Right forelimb (tissue), 1 donor: ENCODE measurements at regions not wholly inside any gene's neighbourhood (a gene's known extent, or its start where the extent isn't known, plus 50 kb on each side); places are given as distances from the start of the nearest gene placed in this dataset.

Experiments
- DNase-seq: peaks from one replicate; pipeline ENCODE4 v3.0.0-alpha.2; 2018

DNA sequence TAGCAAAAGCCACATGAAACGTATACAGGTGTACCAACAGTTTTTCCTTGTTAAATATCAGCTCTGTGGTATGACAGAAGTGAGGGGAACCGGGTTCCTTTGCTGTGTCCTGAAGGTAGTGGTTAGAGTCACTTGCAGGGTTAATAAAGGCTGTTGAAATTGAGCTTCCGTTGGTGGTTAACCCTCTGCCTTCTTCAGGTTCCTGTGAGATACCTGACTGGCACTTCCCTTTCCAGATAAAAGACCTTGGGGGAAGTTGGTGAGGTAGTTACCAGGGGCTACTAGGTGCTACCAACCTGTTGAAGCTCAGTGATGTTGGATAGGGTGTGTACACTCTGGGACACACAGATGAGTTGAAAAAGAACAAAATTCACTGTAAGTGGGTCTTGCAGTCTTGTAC, 384.1 kb downstream of the GATA3 start:
- no peak for DNase-seq

DNA sequence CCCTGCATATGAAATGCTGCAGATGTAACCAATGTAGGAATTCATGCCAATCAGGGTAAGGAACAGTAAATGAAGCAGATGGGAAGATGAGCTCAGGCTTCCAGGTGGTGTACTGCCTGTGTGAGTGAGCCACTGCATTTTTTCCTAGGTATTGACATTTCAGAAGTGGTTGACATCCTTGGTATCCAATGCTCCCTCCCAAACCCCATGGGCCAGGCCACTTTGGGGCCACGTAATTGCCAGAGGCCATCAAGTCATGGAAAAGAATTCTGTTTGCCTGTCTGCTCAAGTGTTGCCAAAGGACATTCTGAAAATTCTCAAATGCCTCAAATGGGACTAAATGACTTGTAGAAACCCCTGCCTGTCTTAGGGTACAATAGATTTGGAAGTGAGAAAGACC, 384.6 kb downstream of the GATA3 start:
- DNase-seq, result no peak

DNA sequence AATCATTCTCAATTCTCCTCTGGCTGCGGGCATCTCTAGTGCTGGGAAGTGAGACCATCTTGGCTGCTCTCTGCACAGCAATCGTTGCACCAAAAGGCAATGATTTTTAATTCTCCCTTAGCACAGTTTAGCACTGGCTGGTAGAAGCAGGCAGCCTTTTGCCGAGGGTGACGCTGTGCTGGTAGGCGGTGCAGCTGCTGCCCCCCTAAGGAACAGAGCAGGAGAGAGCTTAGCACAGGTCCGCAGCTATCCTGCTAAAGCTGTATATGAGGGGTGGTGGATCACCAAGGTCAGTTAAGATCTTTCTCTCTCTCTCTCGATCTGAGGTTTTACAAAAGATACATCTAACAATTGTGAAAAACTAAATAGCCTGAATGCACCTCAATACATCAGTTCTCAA, 390.1 kb downstream of the GATA3 start:
- no peak for DNase-seq

DNA sequence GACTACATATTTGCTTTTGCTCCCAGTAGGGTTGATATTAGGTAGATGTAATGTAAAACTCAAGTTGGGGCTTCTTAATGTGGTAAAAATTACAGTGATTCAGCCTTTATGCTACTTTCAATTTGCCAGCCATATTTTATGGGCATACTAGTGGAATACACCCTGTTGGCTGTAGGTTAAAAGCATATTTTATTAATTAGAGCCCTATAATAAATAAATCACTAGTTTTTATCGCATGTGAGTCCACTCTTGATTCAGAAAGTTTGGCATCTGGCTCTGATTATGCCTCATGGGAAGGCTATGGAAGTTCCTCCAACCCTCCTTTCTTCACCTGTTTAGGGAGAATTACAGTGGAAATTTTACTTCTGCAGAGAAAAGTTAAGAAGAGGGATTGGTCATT, 390.9 kb downstream of the GATA3 start:
- DNase-seq, result no peak

DNA sequence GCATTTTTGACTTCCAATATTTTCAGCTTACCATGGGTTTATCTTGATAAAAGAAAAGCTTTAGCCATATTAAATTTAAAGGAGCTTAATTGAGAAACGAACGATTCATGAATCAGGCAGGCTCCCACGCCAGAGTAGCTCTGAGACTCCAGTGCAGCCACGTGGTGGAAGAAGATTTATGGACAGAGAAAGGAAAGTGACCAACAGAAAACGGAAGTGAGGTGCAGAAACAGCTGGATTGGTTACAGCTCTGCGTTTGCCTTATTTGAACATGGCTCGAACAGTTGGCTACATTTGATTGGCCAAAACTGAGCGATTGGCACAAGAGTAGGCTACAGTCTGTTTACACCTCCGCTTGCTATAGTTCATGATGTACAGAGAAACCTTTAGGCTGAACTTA, 395.4 kb downstream of the GATA3 start:
- no peak for DNase-seq

DNA sequence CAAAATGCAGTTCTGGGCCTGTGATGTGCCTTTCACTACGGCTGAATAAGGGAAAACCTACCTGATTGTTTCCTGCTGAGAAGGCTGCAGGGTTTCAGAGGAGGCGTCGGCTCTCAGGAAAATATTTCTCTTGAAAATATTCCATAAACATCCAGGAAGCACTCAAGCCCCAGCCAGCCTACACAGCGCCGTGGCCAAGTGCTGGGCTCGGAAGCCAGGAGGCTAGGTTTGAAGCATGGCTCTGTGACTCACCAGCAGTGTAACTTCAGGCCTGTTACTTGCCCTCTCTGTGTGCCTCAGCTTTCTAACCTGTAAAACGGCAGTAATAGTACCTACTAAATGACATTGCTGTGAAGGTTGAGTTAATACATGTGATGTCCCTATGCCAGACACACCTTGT, 399.1 kb downstream of the GATA3 start:
- DNase-seq, result peak; percentile 54

DNA sequence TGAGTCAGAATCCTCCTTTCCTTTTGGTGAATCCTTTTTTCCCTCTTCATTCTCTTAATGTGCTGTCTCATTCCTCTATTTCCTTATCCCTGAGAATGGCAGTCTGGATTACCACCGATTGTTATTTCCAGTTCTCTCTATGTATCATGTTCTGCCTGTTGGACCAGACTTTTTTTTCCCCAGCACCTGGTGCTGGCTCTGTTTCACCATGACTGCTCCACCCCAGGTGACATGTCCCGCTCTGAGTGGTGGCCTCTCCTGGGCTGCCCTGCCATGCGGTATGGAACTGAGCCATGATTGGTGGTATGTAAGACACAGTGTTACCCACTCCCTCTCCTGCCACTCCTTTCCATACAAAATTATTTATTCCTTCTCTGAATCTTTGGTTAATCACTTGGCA, 399.9 kb downstream of the GATA3 start:
- no peak for DNase-seq

DNA sequence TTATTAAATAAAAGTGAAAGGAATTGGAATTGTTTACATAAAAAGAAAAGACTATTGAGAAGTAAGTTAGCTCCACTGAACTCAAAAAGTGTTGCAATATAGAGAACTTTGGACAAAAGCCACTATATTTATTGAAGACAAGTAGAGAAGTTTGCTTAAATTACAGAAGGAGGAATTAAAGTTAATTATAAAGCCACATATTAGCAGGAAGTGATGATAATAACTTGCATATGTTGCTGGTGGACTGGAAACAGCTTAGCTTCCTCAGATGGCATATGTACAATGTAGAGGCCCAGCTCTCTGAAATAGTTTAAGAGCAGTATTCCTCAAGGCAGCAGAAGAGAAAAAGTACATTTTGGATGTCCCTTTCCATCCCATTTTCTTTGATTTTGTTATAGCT, 400.7 kb downstream of the GATA3 start:
- no peak for DNase-seq

DNA sequence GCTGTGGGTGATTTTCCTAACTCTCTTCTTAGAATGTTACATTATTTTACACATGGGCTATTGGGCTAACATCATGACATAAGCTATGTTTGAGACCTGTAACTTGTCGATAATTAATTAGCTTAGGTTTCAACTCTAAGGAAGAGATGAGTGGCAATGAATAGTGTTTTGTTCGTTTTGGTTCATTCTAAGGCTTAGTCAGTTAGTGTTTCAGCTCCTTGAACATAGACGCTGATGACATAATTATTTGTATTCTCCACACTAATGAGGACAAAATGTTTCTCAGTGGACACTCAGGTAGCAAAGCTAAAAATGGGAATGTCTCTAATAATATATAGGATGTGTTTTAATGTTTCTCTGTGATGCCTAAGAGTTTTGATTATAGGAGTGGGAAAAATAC, 401.9 kb downstream of the GATA3 start:
- DNase-seq, result no peak

DNA sequence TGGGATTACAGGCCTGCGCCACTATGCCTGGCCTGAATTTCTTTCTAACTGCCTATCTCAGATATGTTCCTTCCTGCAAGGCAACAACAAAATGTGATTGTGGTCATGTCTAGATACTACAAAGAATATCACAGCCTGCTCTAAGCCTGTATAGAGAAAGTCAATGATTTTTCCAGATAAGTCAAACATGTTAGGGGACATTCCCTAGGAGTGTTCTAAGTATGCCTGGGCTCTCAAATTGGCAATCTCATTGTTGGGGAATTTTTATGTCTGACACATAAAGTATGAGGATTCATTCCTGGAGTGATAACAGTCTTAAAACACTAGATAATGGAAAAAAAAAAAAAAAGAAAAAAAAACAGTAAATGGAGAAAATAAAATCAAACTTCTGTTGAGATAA, 406.1 kb downstream of the GATA3 start:
- DNase-seq, result no peak

DNA sequence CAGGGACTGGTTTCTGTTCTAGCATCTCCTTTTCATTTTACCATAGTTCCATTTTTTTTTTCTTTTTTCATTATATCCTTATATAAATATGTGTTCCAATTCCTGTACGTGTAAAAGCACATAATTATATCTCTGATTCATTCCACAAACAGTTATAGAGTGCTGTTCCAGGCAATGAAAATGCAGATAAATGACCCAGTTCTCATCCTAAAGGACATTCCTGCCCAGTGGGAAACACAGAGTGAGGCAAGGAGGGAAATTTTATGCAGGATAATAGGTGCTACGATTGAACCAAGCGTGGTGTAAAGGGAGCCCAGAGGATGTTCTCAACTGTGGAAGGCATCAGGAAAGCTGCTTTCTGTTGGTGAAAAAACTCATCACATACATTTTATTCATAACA, 408.1 kb downstream of the GATA3 start:
- DNase-seq, result no peak

DNA sequence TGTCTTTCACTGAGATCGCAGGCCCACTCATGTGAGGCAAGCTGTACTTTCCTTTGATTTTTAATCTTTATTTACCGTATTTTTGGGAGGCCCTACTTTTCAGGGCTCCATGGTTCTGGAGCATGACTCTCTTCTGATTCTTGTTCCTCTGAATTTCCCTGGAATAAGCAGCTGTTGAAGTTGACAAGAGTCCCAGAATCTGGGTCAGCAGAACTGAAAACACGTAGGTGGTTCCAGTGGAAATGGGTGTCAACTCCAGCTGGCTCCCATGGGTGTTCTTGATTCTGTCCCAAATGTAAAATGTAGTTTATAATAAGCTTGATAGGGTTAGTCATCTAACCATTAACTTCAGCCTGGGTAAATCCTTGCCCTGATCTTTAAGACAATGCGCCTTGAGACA, 409.4 kb downstream of the GATA3 start:
- no peak for DNase-seq

DNA sequence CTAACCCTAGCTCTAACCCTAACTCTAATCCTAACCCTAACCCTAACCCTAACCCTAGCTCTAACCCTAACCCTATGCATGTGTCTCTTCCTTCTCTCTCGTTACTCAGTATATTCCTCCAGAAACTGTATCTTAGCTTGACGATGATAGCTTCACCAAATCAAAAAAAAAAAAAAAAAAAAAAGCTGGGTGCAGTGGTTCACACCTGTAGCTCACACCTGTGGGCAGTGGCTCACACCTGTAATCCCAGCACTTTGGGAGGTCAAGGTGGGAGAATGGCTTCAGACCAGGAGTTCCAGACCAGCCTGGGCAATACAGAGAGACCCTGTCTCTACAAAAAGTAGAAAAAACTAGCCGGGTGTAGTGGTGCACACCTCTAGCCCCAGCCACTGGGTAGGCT, 414.0 kb downstream of the GATA3 start:
- no peak for DNase-seq

DNA sequence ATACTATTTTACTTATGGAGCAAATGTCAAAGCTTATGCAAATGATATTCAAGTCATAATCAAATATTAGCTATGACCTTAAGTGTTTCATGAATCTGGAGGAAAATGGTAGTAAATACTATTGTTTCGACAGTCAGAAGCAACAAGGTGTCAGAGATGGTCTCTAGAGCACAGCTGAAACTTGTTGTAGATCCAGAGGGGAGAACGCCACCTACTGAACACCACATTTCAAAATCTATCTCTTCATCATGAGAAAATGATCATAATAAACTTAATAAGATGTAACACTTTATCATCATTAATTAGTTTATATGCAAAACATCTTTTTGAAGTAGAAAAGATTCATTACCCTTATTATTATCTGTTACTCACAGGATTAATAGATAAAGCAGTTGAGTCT, 418.7 kb downstream of the GATA3 start:
- DNase-seq, result no peak

DNA sequence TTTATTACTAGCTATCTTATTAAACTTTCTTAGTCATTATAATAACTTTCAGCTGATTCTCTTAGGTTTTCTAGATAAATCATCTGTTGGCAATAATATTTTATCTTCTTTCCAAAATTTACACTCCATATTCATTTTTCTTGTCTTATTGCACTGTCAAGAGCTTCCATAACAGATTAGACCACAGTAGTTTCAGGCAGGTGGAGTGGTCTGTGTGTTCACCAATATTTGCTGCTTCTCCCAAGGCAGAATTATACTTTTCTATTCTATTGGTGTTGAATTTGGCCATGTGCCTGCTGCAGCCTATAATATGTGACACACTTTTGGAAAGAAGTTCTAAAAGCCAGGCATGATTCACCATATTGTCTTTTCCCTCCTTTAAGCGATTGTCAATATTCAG, 422.8 kb downstream of the GATA3 start:
- DNase-seq, result no peak

DNA sequence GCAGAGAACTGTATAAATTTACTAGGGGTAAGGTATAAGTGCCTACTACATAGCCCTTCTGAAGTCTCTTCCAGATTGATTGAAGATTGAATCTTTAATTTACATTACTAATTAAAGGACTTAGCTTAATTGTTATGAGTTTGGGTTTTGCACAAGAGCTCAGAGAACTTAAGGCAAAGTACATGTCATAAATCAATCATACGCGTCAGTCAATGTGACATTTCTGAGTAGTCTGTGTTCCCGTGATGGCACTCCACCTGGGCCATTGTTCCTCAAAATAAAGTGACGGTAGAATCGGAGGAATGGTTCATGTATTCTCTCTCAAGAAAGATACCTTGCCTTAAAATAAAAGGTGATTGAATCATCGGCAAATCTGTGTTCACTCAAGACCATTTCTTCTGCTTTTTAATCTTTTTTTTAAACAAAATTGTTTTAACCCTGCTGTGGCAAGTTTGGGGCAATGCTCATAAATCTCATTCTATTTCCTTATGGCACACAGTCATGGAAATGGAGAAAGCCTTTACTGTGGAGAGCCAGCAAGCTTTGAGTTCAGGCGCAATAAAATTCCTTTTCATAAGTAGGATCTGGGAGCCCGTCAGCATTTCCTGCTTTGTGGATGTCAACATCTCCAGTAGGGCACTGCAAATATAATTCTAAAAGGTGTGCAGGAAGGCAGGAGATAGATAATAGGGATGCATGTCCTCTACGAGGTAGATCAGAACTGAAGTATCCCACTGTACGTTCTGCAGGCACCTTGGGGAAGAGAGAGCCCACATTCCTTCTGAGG, 427.4 kb downstream of the GATA3 start:
- DNase-seq, result no peak

DNA sequence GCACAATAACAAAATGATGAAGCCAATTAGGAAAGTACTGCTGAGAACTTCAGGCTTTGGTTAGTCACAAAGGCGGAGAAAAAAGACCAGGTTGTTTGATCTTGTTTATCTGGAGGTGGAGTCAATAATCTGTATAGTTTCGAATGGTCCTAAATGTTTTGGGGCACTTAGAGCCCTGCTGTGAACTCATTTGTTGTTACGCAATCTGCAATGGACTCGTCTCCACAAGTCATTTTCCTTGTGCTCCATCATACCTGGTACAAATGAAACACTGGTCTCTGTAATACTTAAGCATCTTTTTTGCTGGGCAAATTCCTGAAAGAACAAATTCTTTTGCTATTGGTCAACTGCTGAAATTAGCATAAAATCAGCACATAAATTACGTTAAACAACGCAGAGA, 430.5 kb downstream of the GATA3 start:
- no peak for DNase-seq

DNA sequence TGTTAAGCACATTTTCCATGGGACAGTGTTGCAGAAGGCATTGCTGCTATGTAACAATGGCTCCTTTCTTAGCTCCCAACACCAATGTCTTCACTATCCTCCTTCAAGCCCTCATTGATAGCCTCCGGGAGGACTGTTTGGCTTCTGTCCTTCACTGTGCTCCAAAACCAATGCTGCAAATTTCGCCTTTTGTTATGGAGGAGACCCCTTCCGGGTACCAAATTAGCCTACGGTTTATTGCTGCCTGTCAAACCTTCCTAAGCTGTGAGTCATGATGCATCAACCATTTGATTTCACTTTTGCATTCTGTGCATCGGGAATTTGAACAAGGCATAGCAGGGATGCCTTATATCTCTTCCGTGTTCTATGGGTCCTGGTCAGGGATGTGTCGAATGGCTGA, 432.9 kb downstream of the GATA3 start:
- no peak for DNase-seq

DNA sequence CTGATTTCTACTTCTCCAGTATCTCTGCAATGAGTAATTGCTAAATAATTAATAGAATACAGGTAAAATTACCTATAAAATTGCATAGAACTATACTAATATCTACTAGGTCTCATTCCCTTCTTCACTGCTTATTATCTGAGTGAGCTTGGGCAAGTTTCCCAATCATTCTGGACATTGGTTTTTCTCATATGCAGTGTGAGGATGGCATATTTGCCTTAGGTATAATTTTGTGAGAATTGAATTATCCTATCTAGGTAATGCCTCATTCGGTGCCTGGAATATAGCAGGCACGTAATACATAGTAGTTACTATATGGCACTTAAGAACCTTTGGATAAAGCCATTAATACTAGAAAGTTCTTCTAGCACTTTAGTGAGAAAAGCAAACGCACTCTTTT, 434.7 kb downstream of the GATA3 start:
- DNase-seq, result no peak

DNA sequence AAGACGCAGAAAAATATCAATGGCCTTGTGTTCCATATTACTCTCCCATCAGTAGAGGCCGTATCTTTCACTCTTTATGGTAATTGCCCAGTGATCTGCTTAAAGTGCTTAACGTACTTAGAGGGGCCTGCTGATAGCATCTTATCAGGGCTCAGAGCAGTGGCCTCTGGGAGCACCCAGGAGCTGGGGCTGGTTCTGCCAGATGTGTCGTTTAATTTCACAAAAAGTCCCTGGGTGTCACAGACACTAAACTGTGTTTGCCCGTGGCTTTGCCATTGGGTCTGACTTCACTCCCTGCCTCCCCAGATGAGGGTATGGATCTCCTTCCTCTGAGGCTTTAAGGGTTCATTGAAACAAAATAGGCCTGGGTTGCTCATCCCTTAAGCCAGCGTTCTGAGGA, 435.3 kb downstream of the GATA3 start:
- DNase-seq, result no peak

DNA sequence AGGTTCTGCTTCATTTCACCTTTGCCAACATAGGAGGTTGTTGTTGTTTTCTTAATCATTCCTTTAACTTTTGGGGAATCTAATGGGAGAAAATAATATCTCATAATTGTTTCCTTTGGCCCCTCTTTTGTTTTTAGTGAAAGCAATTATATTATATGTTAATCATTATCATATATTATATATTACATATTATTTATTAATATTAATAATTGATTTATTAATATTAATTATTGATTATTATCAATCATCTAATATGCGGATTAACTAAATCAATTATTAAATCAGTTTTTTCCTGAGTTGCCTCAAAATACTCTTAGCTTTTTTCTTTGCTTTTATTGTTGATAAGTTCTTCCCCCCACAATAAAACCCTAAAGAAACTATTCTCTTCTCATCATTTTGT, 443.8 kb downstream of the GATA3 start:
- DNase-seq, result no peak

DNA sequence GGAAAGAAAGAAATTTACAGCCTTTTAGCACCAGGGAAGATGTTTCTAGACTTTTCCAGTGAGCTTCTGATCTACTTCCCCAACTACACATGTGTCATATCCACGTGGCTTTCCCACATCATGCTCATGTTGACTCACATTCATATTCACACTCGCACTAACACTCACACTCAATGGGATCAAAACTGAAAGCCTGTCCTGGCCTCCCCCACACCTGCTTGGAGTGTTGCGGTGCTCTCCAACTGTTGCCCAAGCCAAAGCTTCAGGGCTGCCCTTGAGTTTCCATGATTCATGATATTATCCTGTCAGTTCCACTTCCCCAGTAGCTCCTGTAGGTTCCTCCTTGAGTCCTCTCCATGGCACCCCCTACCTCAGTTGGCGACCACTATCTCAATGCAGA, 444.4 kb downstream of the GATA3 start:
- no peak for DNase-seq

DNA sequence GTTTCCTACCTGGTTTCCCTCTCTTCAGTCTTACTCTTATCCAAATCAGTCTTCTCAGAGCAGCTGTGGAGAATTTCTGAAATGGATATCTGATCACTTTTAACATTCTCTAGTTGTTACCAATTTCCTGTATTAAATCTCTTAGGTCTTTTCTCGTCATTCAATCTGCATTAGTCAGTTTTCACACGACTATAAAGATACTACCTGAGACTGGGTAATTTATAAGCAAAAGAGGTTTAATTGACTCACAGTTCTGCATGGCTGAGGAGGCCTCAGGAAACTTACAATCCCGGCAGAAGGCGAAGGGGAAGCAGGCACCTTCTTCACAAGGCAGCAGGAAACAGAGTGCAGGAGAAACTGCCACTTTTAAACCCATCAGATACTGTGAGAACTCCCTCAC, 444.8 kb downstream of the GATA3 start:
- DNase-seq, result no peak

DNA sequence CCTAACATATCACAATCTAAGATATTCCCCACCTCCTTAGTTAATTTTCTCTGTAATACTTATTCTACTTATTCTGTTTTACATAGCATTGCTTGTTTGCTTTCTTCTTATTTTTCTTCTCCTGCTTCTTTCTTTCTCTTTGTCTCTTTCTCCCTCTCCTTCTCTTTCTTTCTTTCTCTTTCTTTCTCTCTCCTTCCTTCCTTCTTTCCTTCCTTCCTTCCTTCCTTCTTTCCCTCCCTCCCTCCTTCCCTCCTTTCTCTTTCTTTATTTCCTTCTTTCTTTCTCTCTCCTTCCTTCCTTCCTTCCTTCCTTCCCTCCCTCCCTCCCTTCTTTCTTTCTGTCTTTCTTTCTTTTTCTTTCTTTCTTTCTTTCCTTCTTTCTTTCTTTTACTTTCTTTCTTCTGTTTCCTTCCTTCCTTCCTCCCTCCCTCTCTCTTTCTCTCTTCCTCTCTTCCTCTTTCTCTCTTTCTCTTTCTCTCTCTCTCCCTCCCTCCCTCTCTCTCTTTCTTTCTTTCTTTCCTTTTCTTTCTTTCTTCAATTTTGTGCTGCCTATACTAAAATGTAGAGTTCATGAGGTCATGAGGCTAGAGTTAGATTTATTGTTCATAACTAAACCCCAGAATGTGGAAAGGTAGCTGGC, 445.4 kb downstream of the GATA3 start:
- no peak for DNase-seq

DNA sequence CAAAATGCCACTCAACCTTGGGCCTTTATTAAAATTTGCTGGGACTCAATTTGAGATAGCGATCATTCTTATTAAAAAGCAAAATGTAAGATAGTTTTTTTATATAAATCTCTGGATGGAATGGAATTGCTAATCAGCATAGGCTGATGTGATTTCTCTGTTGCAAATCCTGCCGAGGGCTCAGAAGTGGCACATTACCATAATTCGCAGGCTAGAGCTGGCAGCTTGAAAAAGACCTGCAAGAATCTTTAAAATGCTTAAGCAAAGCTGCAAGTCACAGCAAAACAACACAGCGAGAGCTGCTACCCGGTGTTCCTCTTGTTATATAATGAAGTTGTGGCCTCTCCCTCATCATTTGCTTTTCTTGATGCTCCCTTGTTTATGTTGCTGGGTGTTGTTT, 448.1 kb downstream of the GATA3 start:
- no peak for DNase-seq
